ENCODE measurements at regions not wholly inside any gene's neighbourhood (a gene's known extent, or its start where the extent isn't known, plus 50 kb on each side); places are given as distances from the start of the nearest gene placed in this dataset.

GRCh38 chr12:93195511-93195910 is 182.2 kb upstream of the NUDT4 start:
- no peaks in the 10 kb centered on the region for H4K20me1 ChIP-seq (ENCODE audit: low read length)
- no peaks in the 10 kb centered on the region for H3K27me3 ChIP-seq (ENCODE audit: low read length)
- H3K79me2 ChIP-seq (ENCODE audit: low read length), result no peaks in the 10 kb centered on the region
- no peak overlapping the region for H3K27ac ChIP-seq (ENCODE audit: low read length)
- no peaks in the 10 kb centered on the region for H3K36me3 ChIP-seq (ENCODE audit: low read depth, low read length)
- BruUV-seq (replicated peaks), result no TSS peak
- H3K4me3 ChIP-seq (ENCODE audit: low read length), result no peak overlapping the region
- DNase-seq, result no peak
- no peak overlapping the region for H2AFZ ChIP-seq (ENCODE audit: low read length)
- ATAC-seq, result no peak
- no peak overlapping the region for H3K9ac ChIP-seq (ENCODE audit: low read length)
- CTCF ChIA-PET, result no interaction called here
- H3K9me2 ChIP-seq (replicated peaks; ENCODE audit: low read length), result 0 out of 2 replicates have a peak, but pooled peaks cover 3% of the 10 kb centered on the region
- no peaks in the 10 kb centered on the region for H3F3A ChIP-seq (ENCODE audit: low read length, unreplicated experiment)
- H3K9me3 ChIP-seq (ENCODE audit: low read length), result no peaks in the 10 kb centered on the region
- intact Hi-C loops (cut with micrococcal nuclease), result no loop called here
- TF ChIP-seq EZH2 (IDR thresholded peaks at IDR 0.05; ENCODE audit: low read length, unreplicated experiment), result no peak
- no peak for TF ChIP-seq EZH2phosphoT487 (IDR thresholded peaks at IDR 0.05; ENCODE audit: borderline replicate concordance, low read length)
- TF ChIP-seq, protein P1, sequence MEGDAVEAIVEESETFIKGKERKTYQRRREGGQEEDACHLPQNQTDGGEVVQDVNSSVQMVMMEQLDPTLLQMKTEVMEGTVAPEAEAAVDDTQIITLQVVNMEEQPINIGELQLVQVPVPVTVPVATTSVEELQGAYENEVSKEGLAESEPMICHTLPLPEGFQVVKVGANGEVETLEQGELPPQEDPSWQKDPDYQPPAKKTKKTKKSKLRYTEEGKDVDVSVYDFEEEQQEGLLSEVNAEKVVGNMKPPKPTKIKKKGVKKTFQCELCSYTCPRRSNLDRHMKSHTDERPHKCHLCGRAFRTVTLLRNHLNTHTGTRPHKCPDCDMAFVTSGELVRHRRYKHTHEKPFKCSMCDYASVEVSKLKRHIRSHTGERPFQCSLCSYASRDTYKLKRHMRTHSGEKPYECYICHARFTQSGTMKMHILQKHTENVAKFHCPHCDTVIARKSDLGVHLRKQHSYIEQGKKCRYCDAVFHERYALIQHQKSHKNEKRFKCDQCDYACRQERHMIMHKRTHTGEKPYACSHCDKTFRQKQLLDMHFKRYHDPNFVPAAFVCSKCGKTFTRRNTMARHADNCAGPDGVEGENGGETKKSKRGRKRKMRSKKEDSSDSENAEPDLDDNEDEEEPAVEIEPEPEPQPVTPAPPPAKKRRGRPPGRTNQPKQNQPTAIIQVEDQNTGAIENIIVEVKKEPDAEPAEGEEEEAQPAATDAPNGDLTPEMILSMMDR (conservative IDR thresholded peaks at IDR 0.05; ENCODE audit: low read depth, low read length), result no peak
- peaks cover 22% of the 10 kb centered on the region for H3K4me1 ChIP-seq (ENCODE audit: insufficient read depth, low read length)
- no peak overlapping the region for H3K4me2 ChIP-seq (ENCODE audit: low read length)
- POLR2A ChIA-PET (ENCODE audit: unreplicated experiment), result no interaction called here

- no peak overlapping the region for H3K27ac ChIP-seq (ENCODE audit: low read length)
These were observed 180.6 kb upstream of the NUDT4 start for GRCh38 chr12:93197067-93197593.

GRCh38 chr12:93198086-93198485 is 179.6 kb upstream of the NUDT4 start:
- peak overlapping the region; percentile 12; the same call in 1 of the 2 replicates for H3K27ac ChIP-seq (ENCODE audit: low read length)
- no peaks in the 10 kb centered on the region for H3K79me2 ChIP-seq (ENCODE audit: low read length)
- H3K36me3 ChIP-seq (ENCODE audit: low read depth, low read length), result no peaks in the 10 kb centered on the region
- no peaks in the 10 kb centered on the region for H3F3A ChIP-seq (ENCODE audit: low read length, unreplicated experiment)
- 0 out of 2 replicates have a peak, but pooled peaks cover 3% of the 10 kb centered on the region for H3K9me2 ChIP-seq (replicated peaks; ENCODE audit: low read length)
- H3K4me1 ChIP-seq (ENCODE audit: insufficient read depth, low read length), result peaks cover 22% of the 10 kb centered on the region
- H3K4me2 ChIP-seq (ENCODE audit: low read length), result peak overlapping the region; percentile 30
- no peak overlapping the region for H3K4me3 ChIP-seq (ENCODE audit: low read length)
- intact Hi-C loops (cut with micrococcal nuclease), result no loop called here
- no peak overlapping the region for H2AFZ ChIP-seq (ENCODE audit: low read length)
- ChIA-PET POLR2A (ENCODE audit: unreplicated experiment) (no interaction called here), CTCF (no interaction called here)
- no peaks in the 10 kb centered on the region for H3K9me3 ChIP-seq (ENCODE audit: low read length)
- peak; percentile 97 for ATAC-seq
- peak; percentile 66 for DNase-seq
- no peak overlapping the region for H3K9ac ChIP-seq (ENCODE audit: low read length)
- no peak for TF ChIP-seq EZH2phosphoT487 (IDR thresholded peaks at IDR 0.05; ENCODE audit: borderline replicate concordance, low read length)
- TF ChIP-seq, protein P1 (conservative IDR thresholded peaks at IDR 0.05; ENCODE audit: low read depth, low read length), result no peak
- TF ChIP-seq EZH2 (IDR thresholded peaks at IDR 0.05; ENCODE audit: low read length, unreplicated experiment), result no peak
- no peaks in the 10 kb centered on the region for H3K27me3 ChIP-seq (ENCODE audit: low read length)
- no peaks in the 10 kb centered on the region for H4K20me1 ChIP-seq (ENCODE audit: low read length)
- BruUV-seq (replicated peaks), result no TSS peak

More at GRCh38 chr12:93197067-93197593, 180.6 kb upstream of the NUDT4 start:
- ATAC-seq (no peak), DNase-seq (peak; percentile 6)
- H3K9ac ChIP-seq (ENCODE audit: low read length), result no peak overlapping the region
- H3F3A ChIP-seq (ENCODE audit: low read length, unreplicated experiment), result no peaks in the 10 kb centered on the region
- no peaks in the 10 kb centered on the region for H3K36me3 ChIP-seq (ENCODE audit: low read depth, low read length)
- H4K20me1 ChIP-seq (ENCODE audit: low read length), result no peaks in the 10 kb centered on the region
- H3K9me2 ChIP-seq (replicated peaks; ENCODE audit: low read length), result 0 out of 2 replicates have a peak, but pooled peaks cover 3% of the 10 kb centered on the region
- TF ChIP-seq, protein P1 (conservative IDR thresholded peaks at IDR 0.05; ENCODE audit: low read depth, low read length), result no peak
- TF ChIP-seq EZH2phosphoT487 (IDR thresholded peaks at IDR 0.05; ENCODE audit: borderline replicate concordance, low read length) (no peak), EZH2 (IDR thresholded peaks at IDR 0.05; ENCODE audit: low read length, unreplicated experiment) (no peak)
- peaks cover 22% of the 10 kb centered on the region for H3K4me1 ChIP-seq (ENCODE audit: insufficient read depth, low read length)
- no peak overlapping the region for H3K4me3 ChIP-seq (ENCODE audit: low read length)
- POLR2A ChIA-PET (ENCODE audit: unreplicated experiment), result interaction anchor here (0.6 kb wide), 1 partner anchor 147 kb away, joined by 3 read pairs; no protein-coding TSS in a partner anchor
- CTCF ChIA-PET, result no interaction called here
- H3K27me3 ChIP-seq (ENCODE audit: low read length), result no peaks in the 10 kb centered on the region
- no peak overlapping the region for H2AFZ ChIP-seq (ENCODE audit: low read length)
- no peak overlapping the region; the same call in 1 of the 2 replicates for H3K4me2 ChIP-seq (ENCODE audit: low read length)
- H3K79me2 ChIP-seq (ENCODE audit: low read length), result no peaks in the 10 kb centered on the region
- H3K9me3 ChIP-seq (ENCODE audit: low read length), result no peaks in the 10 kb centered on the region
- intact Hi-C loops (cut with micrococcal nuclease), result no loop called here
- BruUV-seq (replicated peaks), result no TSS peak

All from PC-3 (cell line).